ENCODE measurements at regions not wholly inside any gene's neighbourhood (a gene's known extent, or its start where the extent isn't known, plus 50 kb on each side); places are given as distances from the start of the nearest gene placed in this dataset.
A peak's percentile ranks its signal among the peaks of the same experiment; 100 is the strongest.

GRCh38 chr5:125038477-125038876 lies 292.0 kb upstream of the ZNF608 start:
- FAIRE-seq: no peak

GRCh38 chr5:125041798-125042197 lies 295.4 kb upstream of the ZNF608 start:
- Histone ChIP-seq H3K4me2 (no peak overlapping the region), H3K4me1 (peaks cover 46% of the 10 kb centered on the region), H3K4me3 (no peak overlapping the region), H3K9me3 (no peaks in the 10 kb centered on the region), H3K27ac (0 out of 6 replicates have a peak overlapping the region, but pooled peaks of 1 of the 2 experiments have one; percentile 20)
- ChIA-PET POLR2A (no interaction called here), CTCF (interaction anchor here (1.2 kb wide), 1 partner anchor 789 kb away, joined by 3 read pairs; no protein-coding TSS in a partner anchor)
- no peak for DNase-seq (ENCODE audit: low read depth in 1 of 2, low spot score in 1 of 2)
- no peak for ATAC-seq
- FAIRE-seq: no peak
- WGBS (ENCODE audit: missing lambda C conversion rate): 33% methylated on average over 2 of the region's 2 CpGs
- TF ChIP-seq RAD21 (conservative IDR thresholded peaks at IDR 0.05 in 1 of 2, IDR thresholded peaks at IDR 0.05 in 1 of 2) (no peak), TFCP2L1 (CRISPR knock-in tag; IDR thresholded peaks at IDR 0.05) (no peak), KDM1A (IDR thresholded peaks at IDR 0.05; ENCODE audit: low read depth) (no peak), MAFK (IDR thresholded peaks at IDR 0.05; ENCODE audit: partially characterized antibody) (no peak), EP300 (IDR thresholded peaks at IDR 0.05) (no peak), BCL3 (IDR thresholded peaks at IDR 0.05) (no peak), EHF (CRISPR knock-in tag; IDR thresholded peaks at IDR 0.05) (no peak), PHF8 (IDR thresholded peaks at IDR 0.05; ENCODE audit: borderline replicate concordance, low read depth) (no peak), JUNB (IDR thresholded peaks at IDR 0.05) (no peak), HOXB5 (CRISPR knock-in tag; IDR thresholded peaks at IDR 0.05) (no peak), USF2 (IDR thresholded peaks at IDR 0.05) (no peak), HES2 (IDR thresholded peaks at IDR 0.05) (no peak), HDAC2 (IDR thresholded peaks at IDR 0.05) (no peak), MYC (IDR thresholded peaks at IDR 0.05; ENCODE audit: borderline replicate concordance, low read length) (no peak), ESRRA (IDR thresholded peaks at IDR 0.05; ENCODE audit: borderline replicate concordance, low read length) (no peak), PBX3 (IDR thresholded peaks at IDR 0.05) (no peak), FOXS1 (CRISPR knock-in tag; IDR thresholded peaks at IDR 0.05) (no peak), RFX5 (IDR thresholded peaks at IDR 0.05) (no peak), SMC3 (IDR thresholded peaks at IDR 0.05) (no peak)

More at GRCh38 chr5:125038477-125038876, 292.0 kb upstream of the ZNF608 start:
- H3K4me3 ChIP-seq: no peak overlapping the region
- H3K9me3 ChIP-seq: no peaks in the 10 kb centered on the region
- ChIA-PET CTCF (no interaction called here), POLR2A (no interaction called here)
- no peak overlapping the region for H3K27ac ChIP-seq
- DNase-seq (ENCODE audit: low read depth in 1 of 2, low spot score in 1 of 2): no peak
- no peak overlapping the region for H3K4me2 ChIP-seq
- no peak for ATAC-seq
- 87% methylated on average over 5 of the region's 5 CpGs for WGBS (ENCODE audit: missing lambda C conversion rate)
- H3K4me1 ChIP-seq: peaks cover 22% of the 10 kb centered on the region
- no peak for TF ChIP-seq CTCF (IDR thresholded peaks at IDR 0.05)
- no peak for TF ChIP-seq CHD4 (IDR thresholded peaks at IDR 0.05; ENCODE audit: borderline replicate concordance)
- no peak for TF ChIP-seq NFE2L2 (conservative IDR thresholded peaks at IDR 0.05; ENCODE audit: low read length)
- no peak for TF ChIP-seq RARB (CRISPR knock-in tag; IDR thresholded peaks at IDR 0.05)
- no peak for TF ChIP-seq EP300 (IDR thresholded peaks at IDR 0.05)
- no peak for TF ChIP-seq KDM1A (IDR thresholded peaks at IDR 0.05; ENCODE audit: low read depth)
- no peak for TF ChIP-seq BHLHE40 (IDR thresholded peaks at IDR 0.05; ENCODE audit: low read depth, low read length)
- TF ChIP-seq CHD2 (IDR thresholded peaks at IDR 0.05; ENCODE audit: low read length, partially characterized antibody): no peak
- TF ChIP-seq CEBPB (IDR thresholded peaks at IDR 0.05): no peak
- TF ChIP-seq ZFP36 (IDR thresholded peaks at IDR 0.05; ENCODE audit: borderline replicate concordance, partially characterized antibody): no peak
- TF ChIP-seq CBX2 (IDR thresholded peaks at IDR 0.05; ENCODE audit: borderline replicate concordance, low read depth): no peak
- no peak for TF ChIP-seq PHF8 (IDR thresholded peaks at IDR 0.05; ENCODE audit: borderline replicate concordance, low read depth)
- no peak for TF ChIP-seq MAFK (IDR thresholded peaks at IDR 0.05; ENCODE audit: partially characterized antibody)
- TF ChIP-seq NPAS2 (CRISPR knock-in tag; IDR thresholded peaks at IDR 0.05; ENCODE audit: borderline replicate concordance): no peak
- TF ChIP-seq SMC3 (IDR thresholded peaks at IDR 0.05): no peak
- no peak for TF ChIP-seq USF2 (IDR thresholded peaks at IDR 0.05)
